ENCODE measurements at regions not wholly inside any gene's neighbourhood (a gene's known extent, or its start where the extent isn't known, plus 50 kb on each side); places are given as distances from the start of the nearest gene placed in this dataset.

DNA sequence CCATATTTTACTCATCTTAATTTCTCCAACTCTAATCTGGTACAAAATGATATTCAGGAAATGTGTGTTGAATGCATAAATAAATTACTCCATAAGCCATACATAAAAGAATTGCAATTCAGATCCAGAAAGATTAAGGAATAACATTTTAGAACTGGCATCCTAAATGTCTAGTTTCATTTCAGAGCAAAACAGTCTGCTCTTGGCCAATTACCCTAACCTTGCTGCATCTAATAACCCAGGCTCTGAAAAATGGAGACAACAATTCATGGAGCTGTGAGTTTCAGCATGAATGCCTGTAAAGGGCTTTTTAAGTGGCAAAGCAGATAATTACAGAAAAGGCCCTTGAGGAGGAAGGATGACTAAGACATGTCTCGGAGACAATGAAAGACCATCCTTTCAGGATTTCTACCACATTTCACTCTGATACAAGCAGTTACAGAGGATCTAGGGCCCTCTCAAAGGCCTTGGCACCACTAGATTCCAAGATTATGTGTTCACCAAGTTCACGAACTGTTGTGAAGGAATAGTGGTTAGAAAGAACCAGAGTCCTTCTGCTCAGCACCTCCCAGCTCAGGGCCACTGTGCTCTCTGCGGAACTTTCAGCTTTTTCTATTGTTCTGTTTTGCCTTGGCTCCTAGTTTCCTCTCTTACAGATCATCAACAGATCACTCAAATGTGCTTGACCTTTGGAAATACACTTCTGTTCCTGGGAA lies 157.6 kb upstream of the BLID start:
- TF ChIP-seq, protein P1, sequence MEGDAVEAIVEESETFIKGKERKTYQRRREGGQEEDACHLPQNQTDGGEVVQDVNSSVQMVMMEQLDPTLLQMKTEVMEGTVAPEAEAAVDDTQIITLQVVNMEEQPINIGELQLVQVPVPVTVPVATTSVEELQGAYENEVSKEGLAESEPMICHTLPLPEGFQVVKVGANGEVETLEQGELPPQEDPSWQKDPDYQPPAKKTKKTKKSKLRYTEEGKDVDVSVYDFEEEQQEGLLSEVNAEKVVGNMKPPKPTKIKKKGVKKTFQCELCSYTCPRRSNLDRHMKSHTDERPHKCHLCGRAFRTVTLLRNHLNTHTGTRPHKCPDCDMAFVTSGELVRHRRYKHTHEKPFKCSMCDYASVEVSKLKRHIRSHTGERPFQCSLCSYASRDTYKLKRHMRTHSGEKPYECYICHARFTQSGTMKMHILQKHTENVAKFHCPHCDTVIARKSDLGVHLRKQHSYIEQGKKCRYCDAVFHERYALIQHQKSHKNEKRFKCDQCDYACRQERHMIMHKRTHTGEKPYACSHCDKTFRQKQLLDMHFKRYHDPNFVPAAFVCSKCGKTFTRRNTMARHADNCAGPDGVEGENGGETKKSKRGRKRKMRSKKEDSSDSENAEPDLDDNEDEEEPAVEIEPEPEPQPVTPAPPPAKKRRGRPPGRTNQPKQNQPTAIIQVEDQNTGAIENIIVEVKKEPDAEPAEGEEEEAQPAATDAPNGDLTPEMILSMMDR (conservative IDR thresholded peaks at IDR 0.05; ENCODE audit: low read length): no peak
- no peak for TF ChIP-seq EZH2phosphoT487 (IDR thresholded peaks at IDR 0.05; ENCODE audit: borderline replicate concordance)

All from Loucy (cell line).